IPS-20b (cell line): ENCODE measurements at regions not wholly inside any gene's neighbourhood (a gene's known extent, or its start where the extent isn't known, plus 50 kb on each side); places are given as distances from the start of the nearest gene placed in this dataset.
"Not testable (repeated sequence)": the region's sequence is repeated elsewhere in the genome, so short reads cannot be mapped to it uniquely, and the experiment has no call there.

Experiments used
- H3K27ac ChIP-seq: one replicate; pipeline ENCODE4 v1.5.1; 2013; ENCODE audit warnings: low read length
- H3K27me3 ChIP-seq: 2 replicates; pipeline ENCODE4 v1.6.1; 2013; ENCODE audit warnings: mild to moderate bottlenecking, low read length, inconsistent platforms; ENCODE audit not compliant: insufficient read depth
- H3K36me3 ChIP-seq: 2 replicates; pipeline ENCODE4 v1.6.1; 2013; ENCODE audit warnings: low read depth, mild to moderate bottlenecking, inconsistent platforms, low read length, moderate library complexity; ENCODE audit not compliant: insufficient read depth
- H3K4me1 ChIP-seq: 2 replicates; pipeline ENCODE4 v1.6.1; 2013; ENCODE audit warnings: mild to moderate bottlenecking, control low read depth, inconsistent platforms, low read length, moderate library complexity; ENCODE audit not compliant: insufficient read depth
- H3K4me3 ChIP-seq: 2 replicates; pipeline ENCODE4 v1.5.1; 2013; ENCODE audit warnings: mild to moderate bottlenecking, low read length, inconsistent platforms
- H3K9ac ChIP-seq: 2 replicates; pipeline ENCODE4 v1.6.1; 2013; ENCODE audit warnings: low read depth, mild to moderate bottlenecking, inconsistent platforms, low read length, moderate library complexity
- H3K9me3 ChIP-seq: 2 replicates; pipeline ENCODE4 v1.6.1; 2013; ENCODE audit warnings: mild to moderate bottlenecking, low read depth, low read length, inconsistent platforms; ENCODE audit not compliant: insufficient read depth

DNA sequence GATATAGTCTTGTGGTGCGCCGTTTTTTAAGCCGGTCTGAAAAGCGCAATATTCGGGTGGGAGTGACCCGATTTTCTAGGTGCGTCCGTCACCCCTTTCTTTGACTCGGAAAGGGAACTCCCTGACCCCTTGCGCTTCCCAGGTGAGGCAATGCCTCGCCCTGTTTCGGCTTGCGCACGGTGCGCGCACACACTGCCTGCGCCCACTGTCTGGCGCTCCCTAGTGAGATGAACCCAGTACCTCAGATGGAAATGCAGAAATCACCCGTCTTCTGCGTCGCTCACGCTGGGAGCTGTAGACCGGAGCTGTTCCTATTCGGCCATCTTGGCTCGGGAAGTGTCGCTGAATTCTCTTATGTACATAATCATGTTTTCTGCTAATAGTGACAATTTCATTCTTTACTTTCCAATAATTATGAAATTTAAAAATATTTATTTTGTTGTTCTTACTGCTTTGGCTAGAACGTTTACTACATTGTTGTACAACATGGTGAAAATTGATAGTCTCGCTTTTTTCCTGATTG lies 61.2 kb upstream of the MINDY3 start:
- not testable (repeated sequence) for H3K27me3 ChIP-seq, H3K4me3 ChIP-seq, H3K27ac ChIP-seq, H3K9me3 ChIP-seq, H3K36me3 ChIP-seq, H3K9ac ChIP-seq, H3K4me1 ChIP-seq

DNA sequence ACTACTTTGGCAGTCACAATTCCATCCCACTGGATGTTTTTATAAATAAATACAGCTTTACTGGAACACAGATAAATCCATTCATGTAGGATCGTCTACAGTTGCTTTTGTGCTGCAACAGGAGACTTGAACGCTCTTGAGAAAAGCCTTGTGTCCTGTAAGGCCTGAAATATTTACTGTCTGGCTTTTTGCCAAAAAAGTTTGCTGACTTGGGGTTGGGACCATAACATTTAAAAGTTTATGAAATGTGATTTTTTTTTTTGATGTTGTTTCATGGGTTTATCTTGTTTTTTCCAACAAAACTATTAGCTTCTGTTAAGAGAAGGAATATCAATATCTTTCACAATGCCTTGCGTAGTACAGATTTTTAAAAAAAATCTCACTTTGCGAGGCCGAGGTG lies 71.1 kb upstream of the MINDY3 start:
- Histone ChIP-seq H3K9me3 (no peaks in the 10 kb centered on the region), H3K4me3 (no peak overlapping the region), H3K27ac (no peak overlapping the region), H3K36me3 (no peaks in the 10 kb centered on the region), H3K9ac (no peak overlapping the region), H3K27me3 (no peaks in the 10 kb centered on the region), H3K4me1 (no peaks in the 10 kb centered on the region)

DNA sequence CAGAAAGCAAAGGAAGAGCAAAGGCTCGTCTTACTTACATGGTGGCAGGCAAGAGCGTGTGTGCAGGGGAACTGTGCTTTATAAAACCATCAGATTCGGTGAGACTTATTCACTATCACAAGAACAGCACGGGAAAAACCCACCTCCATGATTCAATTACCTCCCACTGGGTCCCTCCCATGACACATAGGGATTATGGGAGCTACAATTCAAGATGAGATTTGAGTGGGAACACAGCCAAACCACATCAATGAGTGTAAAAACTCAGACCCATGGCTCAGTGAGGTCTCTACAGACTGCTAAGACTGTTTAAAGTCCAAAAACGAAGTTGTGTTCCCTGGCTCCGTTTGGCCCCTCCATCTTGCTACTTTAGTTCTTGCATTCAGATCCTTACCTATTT lies 79.2 kb upstream of the MINDY3 start:
- not testable (repeated sequence) for H3K36me3 ChIP-seq, H3K9me3 ChIP-seq, H3K27me3 ChIP-seq, H3K27ac ChIP-seq, H3K9ac ChIP-seq, H3K4me1 ChIP-seq, H3K4me3 ChIP-seq

DNA sequence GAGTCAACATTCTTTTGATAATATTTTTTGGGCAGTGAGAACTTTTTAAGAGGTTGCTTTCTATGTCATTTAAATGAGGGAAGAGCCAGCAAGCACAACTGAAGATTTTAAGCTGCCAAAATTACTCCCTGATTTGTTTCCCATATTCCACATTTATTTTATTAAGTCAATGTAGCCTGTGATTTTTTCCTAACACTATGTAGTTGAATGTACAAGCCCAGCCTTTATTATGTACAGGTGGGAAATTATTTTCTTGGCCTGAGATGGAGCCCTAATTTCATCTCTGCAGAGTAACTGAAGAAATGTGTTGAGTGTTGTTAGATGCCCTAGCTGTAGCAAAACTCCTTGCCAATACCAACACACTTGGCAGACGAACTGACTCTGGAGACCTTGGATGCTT lies 83.1 kb upstream of the MINDY3 start:
- no peak overlapping the region for H3K4me3 ChIP-seq
- H3K4me1 ChIP-seq: no peaks in the 10 kb centered on the region
- H3K9me3 ChIP-seq: no peaks in the 10 kb centered on the region
- no peak overlapping the region for H3K9ac ChIP-seq
- H3K27ac ChIP-seq: no peak overlapping the region
- no peaks in the 10 kb centered on the region for H3K27me3 ChIP-seq
- no peaks in the 10 kb centered on the region for H3K36me3 ChIP-seq

DNA sequence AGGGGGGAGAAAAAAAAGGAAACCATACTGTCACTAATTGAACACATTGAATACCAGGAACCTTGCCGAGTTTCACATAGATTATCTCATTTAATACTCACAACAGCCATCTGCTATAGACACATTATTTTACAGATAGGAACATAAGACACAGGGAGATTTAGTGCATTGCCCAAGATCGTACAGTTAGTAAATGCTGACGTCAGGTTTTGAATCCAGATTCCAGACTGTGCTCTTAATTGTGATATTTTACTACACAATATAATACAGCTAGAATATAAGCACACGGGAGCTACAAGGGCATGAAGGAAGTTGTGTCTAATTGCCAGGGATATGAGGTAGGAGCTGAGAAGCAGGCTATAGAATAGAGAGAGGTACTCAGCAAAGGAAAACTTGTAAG lies 93.9 kb upstream of the MINDY3 start:
- Histone ChIP-seq H3K4me3 (no peak overlapping the region), H3K27me3 (no peaks in the 10 kb centered on the region), H3K4me1 (no peaks in the 10 kb centered on the region), H3K9me3 (no peaks in the 10 kb centered on the region), H3K36me3 (no peaks in the 10 kb centered on the region), H3K27ac (no peak overlapping the region), H3K9ac (no peak overlapping the region)

DNA sequence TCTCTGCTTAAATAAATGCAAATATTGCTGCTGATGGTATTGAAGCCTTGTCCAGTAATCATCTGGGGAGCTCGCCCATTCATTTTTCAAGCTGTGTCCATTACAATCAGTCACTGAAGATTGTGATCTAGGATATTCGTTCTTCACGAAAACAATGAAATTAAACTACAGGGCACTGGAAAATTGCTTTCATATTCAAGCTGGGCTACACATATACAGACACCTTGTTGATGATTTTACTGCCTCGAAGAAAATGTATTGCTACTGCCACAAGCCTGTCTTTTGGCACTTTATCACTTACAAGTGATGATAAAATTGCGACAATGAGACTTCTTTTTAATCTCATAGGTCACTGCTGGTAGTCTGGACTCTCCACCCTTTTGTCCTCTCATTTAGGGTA lies 100.0 kb upstream of the MINDY3 start:
- Histone ChIP-seq H3K27ac (no peak overlapping the region), H3K9ac (no peak overlapping the region), H3K27me3 (no peaks in the 10 kb centered on the region), H3K9me3 (no peaks in the 10 kb centered on the region), H3K4me1 (no peaks in the 10 kb centered on the region), H3K36me3 (no peaks in the 10 kb centered on the region), H3K4me3 (no peak overlapping the region)

DNA sequence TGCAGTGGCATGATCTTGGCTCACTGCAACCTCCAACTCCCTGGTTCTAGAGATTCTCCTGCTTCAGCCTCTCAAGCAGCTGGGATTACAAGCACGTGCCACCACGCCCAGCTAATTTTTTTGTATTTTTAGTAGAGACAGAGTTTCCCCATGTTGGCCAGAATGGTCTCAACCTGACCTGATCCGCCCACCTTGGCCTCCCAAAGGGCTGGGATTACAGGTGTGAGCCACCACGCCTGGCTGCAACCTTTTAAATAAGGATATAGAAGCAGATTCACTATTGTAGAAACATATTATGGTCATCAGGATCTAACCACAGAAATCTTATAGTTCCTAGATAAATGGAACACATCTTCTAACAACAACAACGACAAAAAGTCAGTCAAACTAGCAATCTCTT lies 112.4 kb upstream of the MINDY3 start:
- H3K27me3 ChIP-seq, H3K4me1 ChIP-seq, H3K36me3 ChIP-seq, H3K9ac ChIP-seq, H3K4me3 ChIP-seq, H3K9me3 ChIP-seq, H3K27ac ChIP-seq: not testable (repeated sequence)

DNA sequence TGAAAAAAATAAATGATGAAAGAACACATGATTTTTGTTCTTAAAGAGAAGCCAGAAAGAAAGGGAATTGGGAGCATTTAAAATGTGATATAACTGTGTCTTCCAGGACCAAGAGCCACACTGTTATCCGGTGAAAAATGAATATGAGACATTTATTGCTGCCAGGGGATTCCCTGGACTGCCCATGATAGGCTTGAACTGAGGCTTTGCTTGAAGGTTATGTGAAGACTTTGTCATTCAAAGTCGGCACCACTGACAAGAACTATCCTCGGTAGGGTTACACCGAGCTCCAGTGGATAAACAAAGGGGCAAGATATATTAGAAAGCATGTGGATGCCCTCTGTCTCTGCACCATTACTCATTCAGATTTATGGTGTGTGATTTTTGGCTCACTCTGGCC lies 125.4 kb upstream of the MINDY3 start:
- Histone ChIP-seq H3K36me3 (no peaks in the 10 kb centered on the region), H3K9ac (no peak overlapping the region), H3K4me1 (peaks cover 10% of the 10 kb centered on the region; the same call in 1 of the 2 replicates), H3K4me3 (no peak overlapping the region), H3K27me3 (no peaks in the 10 kb centered on the region), H3K27ac (no peak overlapping the region), H3K9me3 (no peaks in the 10 kb centered on the region; the same call in none of the 2 replicates)

DNA sequence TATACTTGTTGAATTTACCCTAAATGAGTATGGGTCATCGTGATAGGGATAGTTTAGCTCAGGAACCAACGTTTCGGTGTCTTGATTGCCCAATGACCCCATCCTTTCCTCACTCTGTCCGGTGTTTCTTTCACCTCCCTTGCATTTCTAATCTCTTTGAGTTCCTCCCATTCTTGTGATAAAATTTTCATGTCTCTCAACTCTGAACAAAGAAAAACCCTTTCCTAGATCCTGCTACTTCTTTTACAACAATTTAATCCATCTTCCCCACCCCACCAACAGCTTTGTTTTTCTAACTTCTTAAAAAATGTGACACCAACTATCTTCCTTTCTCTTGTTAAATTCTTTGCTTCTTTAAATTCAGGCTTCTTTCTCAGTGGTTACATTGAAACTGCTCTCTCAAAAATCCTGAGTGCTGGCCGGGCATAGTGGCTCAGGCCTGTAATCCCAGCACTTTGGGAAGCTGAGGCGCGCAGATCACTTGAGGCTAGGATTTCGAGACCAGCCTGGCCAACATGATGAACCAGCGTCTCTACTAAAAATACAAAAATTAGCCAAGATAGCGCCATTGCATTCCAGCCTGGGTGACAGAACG lies 130.3 kb upstream of the MINDY3 start:
- Histone ChIP-seq H3K9ac (no peak overlapping the region), H3K4me1 (peaks cover 21% of the 10 kb centered on the region; the same call in 1 of the 2 replicates), H3K27ac (peak overlapping the region; percentile 34), H3K4me3 (no peak overlapping the region), H3K27me3 (no peaks in the 10 kb centered on the region), H3K36me3 (no peaks in the 10 kb centered on the region), H3K9me3 (no peaks in the 10 kb centered on the region; the same call in none of the 2 replicates)

DNA sequence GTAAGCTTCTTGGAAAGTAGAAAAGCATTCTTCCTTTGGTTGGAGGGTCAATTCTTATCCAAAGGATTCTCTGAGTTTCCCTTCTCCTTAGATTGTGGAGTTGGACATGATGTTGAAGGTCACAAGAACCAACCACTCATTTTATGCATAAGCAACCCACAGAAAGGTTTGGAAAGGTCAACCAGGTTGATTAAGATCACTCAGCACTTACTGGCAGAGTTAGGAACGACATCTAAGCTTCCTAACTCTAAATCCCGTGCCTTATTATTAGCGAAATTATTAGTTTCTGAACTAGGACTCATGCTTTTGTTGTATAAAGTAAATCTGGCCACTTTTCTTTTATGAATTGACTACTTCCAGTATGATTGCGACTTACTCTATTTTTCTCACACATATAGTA lies 137.0 kb upstream of the MINDY3 start:
- H3K27ac ChIP-seq: no peak overlapping the region
- H3K4me1 ChIP-seq: no peaks in the 10 kb centered on the region
- H3K9me3 ChIP-seq: peaks cover 8% of the 10 kb centered on the region; the same call in 1 of the 2 replicates
- H3K27me3 ChIP-seq: no peaks in the 10 kb centered on the region
- H3K4me3 ChIP-seq: no peak overlapping the region
- no peak overlapping the region for H3K9ac ChIP-seq
- no peaks in the 10 kb centered on the region for H3K36me3 ChIP-seq

DNA sequence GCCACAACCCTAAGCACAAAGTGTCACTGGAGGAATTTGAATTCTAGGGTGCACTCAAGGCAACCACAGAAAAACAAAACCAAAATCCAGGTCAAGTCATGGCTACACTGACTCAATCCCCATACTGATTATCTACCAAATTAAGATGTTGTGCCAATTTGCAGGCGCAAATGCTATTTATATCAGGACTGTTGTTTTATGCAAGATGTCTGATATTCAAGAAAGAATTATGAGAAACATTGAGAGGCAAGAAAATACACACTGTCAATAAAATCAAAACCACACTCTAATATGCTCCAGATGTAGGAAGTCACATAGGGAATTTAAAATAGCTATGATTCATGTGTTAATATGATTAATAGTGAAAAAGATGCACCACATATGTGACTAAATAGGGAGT lies 141.3 kb upstream of the MINDY3 start:
- H3K4me3 ChIP-seq: no peak overlapping the region
- no peaks in the 10 kb centered on the region for H3K36me3 ChIP-seq
- no peak overlapping the region for H3K9ac ChIP-seq
- H3K4me1 ChIP-seq: no peaks in the 10 kb centered on the region
- H3K27me3 ChIP-seq: no peaks in the 10 kb centered on the region
- H3K27ac ChIP-seq: no peak overlapping the region
- H3K9me3 ChIP-seq: peaks cover 8% of the 10 kb centered on the region; the same call in 1 of the 2 replicates

DNA sequence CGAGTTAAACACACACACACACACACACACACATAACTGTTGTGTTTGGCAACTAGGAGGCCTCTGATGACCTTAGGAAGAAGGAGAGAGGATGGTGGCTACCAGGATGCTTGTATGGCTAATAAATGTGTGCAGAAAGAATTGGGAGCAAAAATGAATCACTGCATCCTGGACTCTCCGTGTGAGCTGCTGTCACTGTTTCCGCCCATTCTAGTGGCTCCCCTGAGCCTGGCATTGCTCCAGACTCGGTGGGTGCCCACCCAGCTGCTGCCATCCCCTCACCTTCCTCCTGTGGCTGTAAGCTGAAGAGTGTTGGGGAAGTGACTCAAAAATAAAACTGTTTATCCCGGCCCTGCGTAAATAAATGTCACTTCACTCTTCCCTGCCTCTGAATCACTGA lies 149.5 kb upstream of the MINDY3 start:
- no peaks in the 10 kb centered on the region for H3K27me3 ChIP-seq

More for the DNA sequence above, 149.5 kb upstream of the MINDY3 start:
- H3K9ac ChIP-seq: no peak overlapping the region
- peaks cover 4% of the 10 kb centered on the region; the same call in 1 of the 2 replicates for H3K4me1 ChIP-seq
- H3K27ac ChIP-seq: no peak overlapping the region
- H3K36me3 ChIP-seq: no peaks in the 10 kb centered on the region
- H3K4me3 ChIP-seq: no peak overlapping the region
- H3K9me3 ChIP-seq: peaks cover 4% of the 10 kb centered on the region; the same call in 1 of the 2 replicates
